Upper lobe of left lung (tissue), 4 donors: ENCODE measurements at regions not wholly inside any gene's neighbourhood (a gene's known extent, or its start where the extent isn't known, plus 50 kb on each side); places are given as distances from the start of the nearest gene placed in this dataset.

Source experiments
- POLR2A ChIP-seq, 4 donors: fragments of 450-650 bp; IDR thresholded peaks; one replicate each; pipeline ENCODE4 v1.5.1; 2016 to 2017; ENCODE audit warnings: antibody characterized with exemption in 4 of 4, mild to moderate bottlenecking in 2 of 4
- POLR2AphosphoS5 ChIP-seq, 2 donors: sonication (generic); formaldehyde crosslinking; IDR thresholded peaks; one replicate each; pipeline ENCODE4 v1.5.1; 2017; ENCODE audit warnings: antibody characterized with exemption in 2 of 2
- TF ChIP-seq, protein P1 (sequence below), 6 experiments: fragments of 450-650 bp in 4 of 6; fragments of 200-600 bp in 2 of 6; sonication (generic) in 2 of 6; IDR thresholded peaks; one replicate each; pipeline ENCODE4 v1.5.1; 2016 to 2019; ENCODE audit warnings: antibody characterized with exemption in 6 of 6

- TF ChIP-seq, protein P1, sequence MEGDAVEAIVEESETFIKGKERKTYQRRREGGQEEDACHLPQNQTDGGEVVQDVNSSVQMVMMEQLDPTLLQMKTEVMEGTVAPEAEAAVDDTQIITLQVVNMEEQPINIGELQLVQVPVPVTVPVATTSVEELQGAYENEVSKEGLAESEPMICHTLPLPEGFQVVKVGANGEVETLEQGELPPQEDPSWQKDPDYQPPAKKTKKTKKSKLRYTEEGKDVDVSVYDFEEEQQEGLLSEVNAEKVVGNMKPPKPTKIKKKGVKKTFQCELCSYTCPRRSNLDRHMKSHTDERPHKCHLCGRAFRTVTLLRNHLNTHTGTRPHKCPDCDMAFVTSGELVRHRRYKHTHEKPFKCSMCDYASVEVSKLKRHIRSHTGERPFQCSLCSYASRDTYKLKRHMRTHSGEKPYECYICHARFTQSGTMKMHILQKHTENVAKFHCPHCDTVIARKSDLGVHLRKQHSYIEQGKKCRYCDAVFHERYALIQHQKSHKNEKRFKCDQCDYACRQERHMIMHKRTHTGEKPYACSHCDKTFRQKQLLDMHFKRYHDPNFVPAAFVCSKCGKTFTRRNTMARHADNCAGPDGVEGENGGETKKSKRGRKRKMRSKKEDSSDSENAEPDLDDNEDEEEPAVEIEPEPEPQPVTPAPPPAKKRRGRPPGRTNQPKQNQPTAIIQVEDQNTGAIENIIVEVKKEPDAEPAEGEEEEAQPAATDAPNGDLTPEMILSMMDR (IDR thresholded peaks at IDR 0.05) = no peak
- TF ChIP-seq POLR2A (IDR thresholded peaks at IDR 0.05) (no peak), POLR2AphosphoS5 (IDR thresholded peaks at IDR 0.05) (no peak)
Measured at GRCh38 chr3:144511346-144511745, 539.7 kb downstream of the DIPK2A start.
